Central memory CD8-positive, alpha-beta T cell (primary cell): ENCODE measurements at regions not wholly inside any gene's neighbourhood (a gene's known extent, or its start where the extent isn't known, plus 50 kb on each side); places are given as distances from the start of the nearest gene placed in this dataset.

Experiments
- ATAC-seq: fragments of 150-1000 bp; cut with Tn5 transposase; replicated peaks from 2 replicates; pipeline ENCODE4 v1.10.0; 2022; ENCODE audit warnings: mild to moderate bottlenecking, moderate FRiP score, moderate number of reproducible peaks; ENCODE audit not compliant: poor library complexity, severe bottlenecking; ENCODE audit errors: extremely low read depth
- DNase-seq, 2 donors: peaks; one replicate each; pipeline ENCODE4 v3.0.0; 2021; ENCODE audit warnings: low spot score in 2 of 2
- H3K27ac Mint-ChIP-seq: one replicate; pipeline ENCODE4 v1.8.0; 2022; ENCODE audit warnings: low read depth, mild to moderate bottlenecking, moderate library complexity, mixed read lengths
- H3K27me3 Mint-ChIP-seq: one replicate; pipeline ENCODE4 v1.8.0; 2022; ENCODE audit warnings: mixed read lengths
- H3K36me3 Mint-ChIP-seq: one replicate; pipeline ENCODE4 v1.8.0; 2022; ENCODE audit warnings: mild to moderate bottlenecking, moderate library complexity, mixed read lengths; ENCODE audit not compliant: insufficient read depth
- H3K4me1 Mint-ChIP-seq: one replicate; pipeline ENCODE4 v1.8.0; 2022; ENCODE audit warnings: mixed read lengths
- H3K4me3 Mint-ChIP-seq: one replicate; pipeline ENCODE4 v1.8.0; 2022; ENCODE audit warnings: mild to moderate bottlenecking, moderate library complexity, mixed read lengths
- H3K9me3 Mint-ChIP-seq: one replicate; pipeline ENCODE4 v1.8.0; 2022; ENCODE audit warnings: mixed read lengths

GRCh38 chr2:140178234-140178633 lies 1398.0 kb upstream of the NXPH2 start:
- Mint-ChIP-seq H3K27ac (no peak overlapping the region), H3K4me1 (no peaks in the 10 kb centered on the region), H3K36me3 (no peaks in the 10 kb centered on the region), H3K27me3 (no peaks in the 10 kb centered on the region), H3K9me3 (peaks cover 14% of the 10 kb centered on the region), H3K4me3 (no peak overlapping the region)
- DNase-seq (no peak), ATAC-seq (no peak)

- no peaks in the 10 kb centered on the region for H3K27me3 Mint-ChIP-seq
- H3K4me1 Mint-ChIP-seq: no peaks in the 10 kb centered on the region
- H3K4me3 Mint-ChIP-seq: no peak overlapping the region
- H3K36me3 Mint-ChIP-seq: no peaks in the 10 kb centered on the region
- ATAC-seq (no peak), DNase-seq (no peak)
- H3K9me3 Mint-ChIP-seq: peaks cover 22% of the 10 kb centered on the region
- no peak overlapping the region for H3K27ac Mint-ChIP-seq
These were observed 1396.9 kb upstream of the NXPH2 start for GRCh38 chr2:140177086-140177485.

DNA sequence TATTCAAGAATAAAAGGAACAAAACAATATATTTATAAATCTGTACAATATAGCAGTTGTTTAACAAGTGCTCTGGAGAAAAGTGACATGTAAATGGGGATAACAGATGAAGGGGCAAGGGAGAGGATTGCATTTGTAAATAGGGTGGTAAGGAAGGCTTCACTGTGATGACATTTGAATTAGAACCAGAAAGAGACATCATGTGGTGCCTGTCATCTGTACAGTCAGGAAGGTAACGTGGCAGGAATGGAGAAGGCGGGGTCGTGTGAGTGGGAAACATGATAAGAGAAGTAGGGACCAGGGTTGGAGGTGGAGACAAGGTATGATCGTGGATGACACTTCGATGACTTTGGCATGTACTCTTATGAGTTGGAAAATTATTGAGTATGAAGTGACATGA lies 1393.6 kb upstream of the NXPH2 start:
- no peaks in the 10 kb centered on the region for H3K36me3 Mint-ChIP-seq
- no peak for ATAC-seq

GRCh38 chr2:140164449-140164848 lies 1384.3 kb upstream of the NXPH2 start:
- ATAC-seq: no peak
- Mint-ChIP-seq H3K4me3 (no peak overlapping the region), H3K4me1 (no peaks in the 10 kb centered on the region), H3K27me3 (no peaks in the 10 kb centered on the region), H3K36me3 (peaks cover 3% of the 10 kb centered on the region), H3K27ac (no peak overlapping the region), H3K9me3 (peaks cover 51% of the 10 kb centered on the region)
- no peak for DNase-seq

More for the DNA sequence above, 1393.6 kb upstream of the NXPH2 start:
- Mint-ChIP-seq H3K27me3 (no peaks in the 10 kb centered on the region), H3K4me3 (no peak overlapping the region), H3K27ac (no peak overlapping the region), H3K9me3 (peaks cover 27% of the 10 kb centered on the region), H3K4me1 (no peaks in the 10 kb centered on the region)
- DNase-seq: no peak

DNA sequence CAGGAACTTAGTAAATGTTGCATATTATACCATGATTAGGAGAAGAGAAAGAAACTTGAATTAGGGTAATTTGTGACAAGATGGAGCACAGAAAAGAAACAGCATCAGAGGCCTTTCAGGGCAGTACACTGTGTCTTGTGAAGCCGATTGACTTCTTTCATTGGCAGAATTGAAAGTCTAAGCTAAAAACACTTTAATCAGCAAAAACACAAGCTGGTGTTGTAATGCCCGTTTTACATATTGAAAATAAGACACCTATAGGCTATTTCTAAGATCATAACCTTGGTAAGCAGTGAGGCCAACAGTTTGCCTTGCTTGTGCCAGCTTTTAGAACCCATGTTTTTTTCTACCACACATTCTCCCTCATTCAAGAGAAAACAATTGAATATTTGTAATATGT lies 1378.1 kb upstream of the NXPH2 start:
- peaks cover 54% of the 10 kb centered on the region for H3K9me3 Mint-ChIP-seq
- peaks cover 3% of the 10 kb centered on the region for H3K36me3 Mint-ChIP-seq
- H3K27me3 Mint-ChIP-seq: no peaks in the 10 kb centered on the region
- no peaks in the 10 kb centered on the region for H3K4me1 Mint-ChIP-seq
- no peak overlapping the region for H3K27ac Mint-ChIP-seq
- DNase-seq: no peak
- no peak for ATAC-seq
- no peak overlapping the region for H3K4me3 Mint-ChIP-seq

- ATAC-seq (no peak), DNase-seq (no peak)
- no peak overlapping the region for H3K27ac Mint-ChIP-seq
- H3K4me1 Mint-ChIP-seq: no peaks in the 10 kb centered on the region
- peaks cover 55% of the 10 kb centered on the region for H3K9me3 Mint-ChIP-seq
- H3K27me3 Mint-ChIP-seq: no peaks in the 10 kb centered on the region
- peaks cover 3% of the 10 kb centered on the region for H3K36me3 Mint-ChIP-seq
- H3K4me3 Mint-ChIP-seq: no peak overlapping the region
These were observed 1377.6 kb upstream of the NXPH2 start for GRCh38 chr2:140157816-140158215.

DNA sequence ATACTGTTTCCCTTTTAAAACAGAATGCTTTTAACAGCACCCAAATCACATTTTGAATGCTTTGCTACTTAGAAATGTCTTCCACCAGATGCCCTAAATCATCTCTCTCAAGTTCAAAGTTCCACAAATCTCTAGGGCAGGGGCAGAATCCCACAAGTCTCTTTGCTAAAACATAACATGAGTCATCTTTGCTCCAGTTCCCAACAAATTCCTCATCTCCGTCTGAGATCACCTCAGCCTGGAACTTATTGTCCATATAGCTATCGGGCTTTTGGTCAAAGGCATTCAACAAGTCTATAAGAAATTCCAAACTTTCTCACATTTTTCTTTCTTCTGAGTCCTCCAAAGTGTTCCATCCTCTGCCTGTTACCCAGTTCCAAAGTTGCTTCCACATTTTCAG lies 1374.5 kb upstream of the NXPH2 start:
- peaks cover 33% of the 10 kb centered on the region for H3K9me3 Mint-ChIP-seq
- ATAC-seq: no peak
- H3K36me3 Mint-ChIP-seq: no peaks in the 10 kb centered on the region
- no peaks in the 10 kb centered on the region for H3K27me3 Mint-ChIP-seq
- H3K4me1 Mint-ChIP-seq: no peaks in the 10 kb centered on the region
- H3K27ac Mint-ChIP-seq: no peak overlapping the region
- no peak overlapping the region for H3K4me3 Mint-ChIP-seq
- no peak for DNase-seq

DNA sequence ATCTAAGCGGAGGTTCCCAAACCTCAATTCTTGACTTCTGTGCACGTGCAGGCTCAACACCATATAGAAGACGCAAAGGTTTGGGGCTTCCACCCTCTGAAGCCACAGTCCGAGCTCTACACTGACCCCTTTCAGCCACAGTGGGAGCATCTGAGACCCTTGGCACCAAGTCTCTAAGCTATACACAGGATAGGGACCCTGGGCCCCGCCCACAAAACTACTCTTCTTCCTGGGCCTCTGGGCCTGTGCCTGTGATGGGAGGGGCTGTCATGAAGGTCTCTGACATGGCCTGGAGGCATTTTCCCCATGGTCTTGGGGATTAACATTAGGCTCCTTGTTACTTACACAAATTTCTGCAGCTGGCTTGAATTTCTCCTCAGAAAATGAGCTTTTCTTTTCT lies 1374.1 kb upstream of the NXPH2 start:
- no peaks in the 10 kb centered on the region for H3K4me1 Mint-ChIP-seq
- no peak overlapping the region for H3K27ac Mint-ChIP-seq
- H3K4me3 Mint-ChIP-seq: no peak overlapping the region
- peaks cover 33% of the 10 kb centered on the region for H3K9me3 Mint-ChIP-seq
- H3K36me3 Mint-ChIP-seq: no peaks in the 10 kb centered on the region
- ATAC-seq: no peak
- H3K27me3 Mint-ChIP-seq: no peaks in the 10 kb centered on the region
- DNase-seq: no peak

DNA sequence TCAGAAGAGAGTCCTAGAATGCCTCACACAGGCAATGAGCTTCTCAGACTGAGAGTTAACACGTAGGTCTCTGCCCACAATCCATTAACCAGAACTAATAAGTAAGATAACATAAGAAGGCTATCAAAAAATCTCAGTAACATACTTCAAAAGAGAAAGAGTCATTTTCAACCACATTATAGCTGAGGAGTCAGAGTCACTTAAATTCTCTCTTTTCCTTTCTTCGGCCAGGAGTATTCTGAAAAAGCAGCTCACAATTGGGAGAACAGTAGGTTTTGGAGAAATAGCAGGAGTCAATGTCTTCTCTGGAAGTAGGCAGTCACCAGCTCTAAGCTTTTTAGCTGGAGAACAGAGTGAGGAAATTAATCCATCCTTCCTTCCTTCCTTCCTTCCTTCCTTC lies 1364.4 kb upstream of the NXPH2 start:
- ATAC-seq (no peak), DNase-seq (no peak)
- Mint-ChIP-seq H3K4me3 (no peak overlapping the region), H3K36me3 (no peaks in the 10 kb centered on the region), H3K27me3 (no peaks in the 10 kb centered on the region), H3K27ac (no peak overlapping the region), H3K4me1 (no peaks in the 10 kb centered on the region), H3K9me3 (peaks cover 23% of the 10 kb centered on the region)

DNA sequence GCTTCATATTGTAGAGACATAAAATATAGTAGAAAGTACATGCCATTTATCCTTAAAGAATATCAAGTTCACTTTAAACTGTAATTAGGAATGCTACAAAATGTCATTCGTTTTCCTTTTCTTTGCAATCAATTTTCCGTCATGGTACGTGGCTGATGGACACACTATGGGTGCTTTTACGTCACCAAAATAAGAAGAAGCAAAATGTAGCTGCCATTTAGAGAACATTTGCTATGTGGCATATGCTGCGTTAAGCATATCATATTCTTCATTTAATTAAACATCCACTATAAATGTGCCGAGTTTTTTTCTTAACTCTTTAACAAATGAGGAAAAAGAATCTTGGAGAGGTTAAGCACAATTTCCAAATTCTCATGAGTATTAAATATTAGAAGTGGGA lies 1358.5 kb upstream of the NXPH2 start:
- ATAC-seq (no peak), DNase-seq (no peak)
- no peak overlapping the region for H3K4me3 Mint-ChIP-seq
- H3K36me3 Mint-ChIP-seq: peaks cover 1% of the 10 kb centered on the region
- H3K27ac Mint-ChIP-seq: no peak overlapping the region
- no peaks in the 10 kb centered on the region for H3K27me3 Mint-ChIP-seq
- H3K9me3 Mint-ChIP-seq: no peaks in the 10 kb centered on the region
- no peaks in the 10 kb centered on the region for H3K4me1 Mint-ChIP-seq

- ATAC-seq (no peak), DNase-seq (no peak)
- H3K9me3 Mint-ChIP-seq: no peaks in the 10 kb centered on the region
- H3K27me3 Mint-ChIP-seq: no peaks in the 10 kb centered on the region
- H3K36me3 Mint-ChIP-seq: peaks cover 1% of the 10 kb centered on the region
- no peak overlapping the region for H3K4me3 Mint-ChIP-seq
- no peaks in the 10 kb centered on the region for H3K4me1 Mint-ChIP-seq
- H3K27ac Mint-ChIP-seq: no peak overlapping the region
These were observed 1356.7 kb upstream of the NXPH2 start for GRCh38 chr2:140136861-140137260.

- H3K4me3 Mint-ChIP-seq: no peak overlapping the region
- ATAC-seq (no peak), DNase-seq (no peak)
- no peaks in the 10 kb centered on the region for H3K4me1 Mint-ChIP-seq
- peaks cover 1% of the 10 kb centered on the region for H3K36me3 Mint-ChIP-seq
- H3K27ac Mint-ChIP-seq: no peak overlapping the region
- no peaks in the 10 kb centered on the region for H3K27me3 Mint-ChIP-seq
- no peaks in the 10 kb centered on the region for H3K9me3 Mint-ChIP-seq
These were observed 1356.2 kb upstream of the NXPH2 start for GRCh38 chr2:140136366-140136765.

- H3K4me1 Mint-ChIP-seq: no peaks in the 10 kb centered on the region
- H3K4me3 Mint-ChIP-seq: no peak overlapping the region
- H3K36me3 Mint-ChIP-seq: no peaks in the 10 kb centered on the region
- H3K27ac Mint-ChIP-seq: no peak overlapping the region
- H3K9me3 Mint-ChIP-seq: peaks cover 23% of the 10 kb centered on the region
- H3K27me3 Mint-ChIP-seq: no peaks in the 10 kb centered on the region
- no peak for ATAC-seq
- DNase-seq: no peak
These were observed 1348.7 kb upstream of the NXPH2 start for GRCh38 chr2:140128909-140129308.

GRCh38 chr2:140122001-140122400 lies 1341.8 kb upstream of the NXPH2 start:
- no peaks in the 10 kb centered on the region for H3K36me3 Mint-ChIP-seq
- no peak overlapping the region for H3K4me3 Mint-ChIP-seq
- peaks cover 27% of the 10 kb centered on the region for H3K9me3 Mint-ChIP-seq
- ATAC-seq: no peak
- DNase-seq: no peak
- H3K27ac Mint-ChIP-seq: no peak overlapping the region
- no peaks in the 10 kb centered on the region for H3K4me1 Mint-ChIP-seq
- H3K27me3 Mint-ChIP-seq: no peaks in the 10 kb centered on the region
